ENCODE measurements at regions not wholly inside any gene's neighbourhood (a gene's known extent, or its start where the extent isn't known, plus 50 kb on each side); places are given as distances from the start of the nearest gene placed in this dataset.
A peak's percentile ranks its signal among the peaks of the same experiment; 100 is the strongest.

GRCh38 chr10:78429984-78430383, 396.3 kb downstream of the RPS24 start:
- CTCF ChIA-PET (ENCODE audit: unreplicated experiment): no interaction called here

GRCh38 chr10:78432583-78432982, 398.9 kb downstream of the RPS24 start:
- Histone ChIP-seq H2AFZ (ENCODE audit: low read length) (no peak overlapping the region), H3K4me2 (ENCODE audit: low read length) (no peak overlapping the region), H4K20me1 (ENCODE audit: insufficient read depth, low read length) (no peaks in the 10 kb centered on the region), H3K27ac (ENCODE audit: low read depth, low read length, poor library complexity, severe bottlenecking) (no peak overlapping the region), H3K9me3 (ENCODE audit: low read length) (no peaks in the 10 kb centered on the region), H3K4me3 (ENCODE audit: low read depth, low read length, poor library complexity, severe bottlenecking) (no peak overlapping the region), H3K4me1 (ENCODE audit: insufficient read depth, low read length, poor library complexity, severe bottlenecking) (peaks cover 7% of the 10 kb centered on the region), H3K79me2 (ENCODE audit: insufficient read depth, low read depth, low read length) (no peaks in the 10 kb centered on the region), H3K9me2 (ENCODE audit: insufficient read depth, low read length) (no peaks in the 10 kb centered on the region), H3K36me3 (ENCODE audit: insufficient read depth, low read length) (no peaks in the 10 kb centered on the region)
- ChIA-PET POLR2A (no interaction called here), CTCF (ENCODE audit: unreplicated experiment) (no interaction called here)
- no TSS peak for BruUV-seq (replicated peaks)
- TF ChIP-seq EZH2phosphoT487 (IDR thresholded peaks at IDR 0.05; ENCODE audit: borderline replicate concordance, low read depth, low read length): no peak
- 0 out of 2 replicates have a peak, but pooled peaks have one; percentile 29 for TF ChIP-seq CTCF (conservative IDR thresholded peaks at IDR 0.05; ENCODE audit: low read length)
- peak; percentile 3 for DNase-seq (ENCODE audit: low spot score)
- intact Hi-C loops (cut with micrococcal nuclease; ENCODE audit: unreplicated experiment): loop anchor here (10.0 kb wide), 1 partner anchor 762 kb away; no protein-coding TSS in a partner anchor

More at GRCh38 chr10:78429984-78430383, 396.3 kb downstream of the RPS24 start:
- Histone ChIP-seq H3K4me3 (ENCODE audit: low read depth, low read length, poor library complexity, severe bottlenecking) (no peak overlapping the region), H3K4me2 (ENCODE audit: low read length) (no peak overlapping the region), H3K4me1 (ENCODE audit: insufficient read depth, low read length, poor library complexity, severe bottlenecking) (peaks cover 7% of the 10 kb centered on the region), H2AFZ (ENCODE audit: low read length) (no peak overlapping the region), H3K9me3 (ENCODE audit: low read length) (no peaks in the 10 kb centered on the region), H3K79me2 (ENCODE audit: insufficient read depth, low read depth, low read length) (no peaks in the 10 kb centered on the region), H3K36me3 (ENCODE audit: insufficient read depth, low read length) (no peaks in the 10 kb centered on the region), H3K27ac (ENCODE audit: low read depth, low read length, poor library complexity, severe bottlenecking) (no peak overlapping the region), H4K20me1 (ENCODE audit: insufficient read depth, low read length) (no peaks in the 10 kb centered on the region), H3K9me2 (ENCODE audit: insufficient read depth, low read length) (no peaks in the 10 kb centered on the region)
- POLR2A ChIA-PET: no interaction called here
- no peak for DNase-seq (ENCODE audit: low spot score)
- intact Hi-C loops (cut with micrococcal nuclease; ENCODE audit: unreplicated experiment): loop anchor here (10.0 kb wide), 1 partner anchor 765 kb away; no protein-coding TSS in a partner anchor
- BruUV-seq (replicated peaks): no TSS peak
- TF ChIP-seq EZH2phosphoT487 (IDR thresholded peaks at IDR 0.05; ENCODE audit: borderline replicate concordance, low read depth, low read length) (no peak), CTCF (conservative IDR thresholded peaks at IDR 0.05; ENCODE audit: low read length) (no peak)

- H3K9me2 ChIP-seq (ENCODE audit: insufficient read depth, low read length): no peaks in the 10 kb centered on the region
- BruUV-seq (replicated peaks): no TSS peak
- H3K27ac ChIP-seq (ENCODE audit: low read depth, low read length, poor library complexity, severe bottlenecking): no peak overlapping the region
- no peak for DNase-seq (ENCODE audit: low spot score)
- ChIA-PET POLR2A (no interaction called here), CTCF (ENCODE audit: unreplicated experiment) (no interaction called here)
- H3K36me3 ChIP-seq (ENCODE audit: insufficient read depth, low read length): no peaks in the 10 kb centered on the region
- intact Hi-C loops (cut with micrococcal nuclease; ENCODE audit: unreplicated experiment): loop anchor here (10.0 kb wide), 1 partner anchor 762 kb away; no protein-coding TSS in a partner anchor
- H2AFZ ChIP-seq (ENCODE audit: low read length): no peak overlapping the region
- no peak overlapping the region for H3K4me3 ChIP-seq (ENCODE audit: low read depth, low read length, poor library complexity, severe bottlenecking)
- H3K79me2 ChIP-seq (ENCODE audit: insufficient read depth, low read depth, low read length): no peaks in the 10 kb centered on the region
- peaks cover 7% of the 10 kb centered on the region for H3K4me1 ChIP-seq (ENCODE audit: insufficient read depth, low read length, poor library complexity, severe bottlenecking)
- TF ChIP-seq EZH2phosphoT487 (IDR thresholded peaks at IDR 0.05; ENCODE audit: borderline replicate concordance, low read depth, low read length) (no peak), CTCF (conservative IDR thresholded peaks at IDR 0.05; ENCODE audit: low read length) (no peak)
- H4K20me1 ChIP-seq (ENCODE audit: insufficient read depth, low read length): no peaks in the 10 kb centered on the region
- H3K4me2 ChIP-seq (ENCODE audit: low read length): no peak overlapping the region
- no peaks in the 10 kb centered on the region for H3K9me3 ChIP-seq (ENCODE audit: low read length)
These were observed 399.5 kb downstream of the RPS24 start for GRCh38 chr10:78433076-78433595.

Measured in OCI-LY7 (cell line).